GM13977 (cell line): ENCODE measurements at regions not wholly inside any gene's neighbourhood (a gene's known extent, or its start where the extent isn't known, plus 50 kb on each side); places are given as distances from the start of the nearest gene placed in this dataset.

ENCODE experiments used
- DNase-seq: peaks from one replicate; pipeline ENCODE4 v3.0.0; 2012; ENCODE audit warnings: low spot score
- CTCF ChIP-seq: IDR thresholded peaks from 2 replicates; pipeline ENCODE4 v1.5.1; 2012; ENCODE audit warnings: mild to moderate bottlenecking, control low read depth; ENCODE audit not compliant: insufficient read depth; ENCODE audit errors: extremely low read depth, missing control alignments
- in situ Hi-C: fragments of 300-500 bp; cut with MboI; formaldehyde crosslinking; loops from one replicate; pipeline ENCODE4 v1.12.0; 2022; ENCODE audit warnings: low sequenced_read_pairs, low pct_unique_long_range_greater_than_20kb, mixed read lengths, inconsistent platforms; ENCODE audit not compliant: unreplicated experiment

- no peak for TF ChIP-seq CTCF
- no peak for DNase-seq
- in situ Hi-C loops: no loop called here
Observed at GRCh38 chr2:2763351-2764000, 432.4 kb upstream of the MYT1L start.

GRCh38 chr2:2762913-2763312 lies 431.8 kb upstream of the MYT1L start:
- no peak for TF ChIP-seq CTCF
- DNase-seq: no peak
- in situ Hi-C loops: no loop called here

- TF ChIP-seq CTCF: no peak
- in situ Hi-C loops: no loop called here
- DNase-seq: no peak
Observed at GRCh38 chr2:2762166-2762908, 431.3 kb upstream of the MYT1L start.

- DNase-seq: no peak
- no peak for TF ChIP-seq CTCF
- in situ Hi-C loops: no loop called here
Observed at GRCh38 chr2:2758793-2759367, 427.8 kb upstream of the MYT1L start.

GRCh38 chr2:2757764-2758163 lies 426.7 kb upstream of the MYT1L start:
- peak; percentile 44 for DNase-seq
- in situ Hi-C loops: no loop called here
- TF ChIP-seq CTCF: no peak

- DNase-seq: no peak
- TF ChIP-seq CTCF: no peak
- in situ Hi-C loops: no loop called here
Observed at GRCh38 chr2:2756886-2757285, 425.8 kb upstream of the MYT1L start.
